ENCODE measurements at regions not wholly inside any gene's neighbourhood (a gene's known extent, or its start where the extent isn't known, plus 50 kb on each side); places are given as distances from the start of the nearest gene placed in this dataset.

DNA sequence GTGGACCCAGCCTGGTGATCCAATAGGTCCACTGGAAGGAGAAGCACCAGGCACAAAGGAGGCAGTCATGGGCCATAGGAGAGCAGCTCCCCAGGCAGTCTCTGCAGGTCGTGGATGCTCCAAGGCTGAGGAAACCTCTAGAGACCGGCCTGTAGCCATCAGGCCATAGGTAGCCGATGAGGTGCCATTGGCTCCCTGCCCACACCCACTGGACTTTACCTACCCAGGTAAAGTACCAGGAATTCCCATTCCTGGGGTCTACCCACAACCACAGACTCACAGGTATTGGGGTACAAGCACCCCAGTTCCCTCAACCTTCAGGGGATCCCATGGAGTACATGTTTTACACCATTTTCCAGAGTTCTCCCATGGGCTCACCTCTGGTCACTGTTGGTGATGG lies 188.0 kb upstream of the TCERG1L start (continued):
- no peak for TF ChIP-seq ZNF646 (CRISPR knock-in tag; IDR thresholded peaks at IDR 0.05)
- TF ChIP-seq ZNF652 (CRISPR knock-in tag; IDR thresholded peaks at IDR 0.05; ENCODE audit: borderline replicate concordance, low read depth): no peak
- TF ChIP-seq, protein P1, sequence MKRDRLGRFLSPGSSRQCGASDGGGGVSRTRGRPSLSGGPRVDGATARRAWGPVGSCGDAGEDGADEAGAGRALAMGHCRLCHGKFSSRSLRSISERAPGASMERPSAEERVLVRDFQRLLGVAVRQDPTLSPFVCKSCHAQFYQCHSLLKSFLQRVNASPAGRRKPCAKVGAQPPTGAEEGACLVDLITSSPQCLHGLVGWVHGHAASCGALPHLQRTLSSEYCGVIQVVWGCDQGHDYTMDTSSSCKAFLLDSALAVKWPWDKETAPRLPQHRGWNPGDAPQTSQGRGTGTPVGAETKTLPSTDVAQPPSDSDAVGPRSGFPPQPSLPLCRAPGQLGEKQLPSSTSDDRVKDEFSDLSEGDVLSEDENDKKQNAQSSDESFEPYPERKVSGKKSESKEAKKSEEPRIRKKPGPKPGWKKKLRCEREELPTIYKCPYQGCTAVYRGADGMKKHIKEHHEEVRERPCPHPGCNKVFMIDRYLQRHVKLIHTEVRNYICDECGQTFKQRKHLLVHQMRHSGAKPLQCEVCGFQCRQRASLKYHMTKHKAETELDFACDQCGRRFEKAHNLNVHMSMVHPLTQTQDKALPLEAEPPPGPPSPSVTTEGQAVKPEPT (CRISPR knock-in tag; IDR thresholded peaks at IDR 0.05; ENCODE audit: low read depth): no peak
- TF ChIP-seq SMAD1 (CRISPR knock-in tag; IDR thresholded peaks at IDR 0.05; ENCODE audit: borderline replicate concordance, low read depth): no peak
- TF ChIP-seq ATF5 (CRISPR knock-in tag; IDR thresholded peaks at IDR 0.05; ENCODE audit: low read depth): no peak
- TF ChIP-seq NFYB (CRISPR knock-in tag; IDR thresholded peaks at IDR 0.05): no peak
